GM06990 (cell line): ENCODE measurements at regions not wholly inside any gene's neighbourhood (a gene's known extent, or its start where the extent isn't known, plus 50 kb on each side); places are given as distances from the start of the nearest gene placed in this dataset.

Experiments
- DNase-seq: peaks from one replicate; pipeline ENCODE4 v3.0.0-alpha.2; 2011; ENCODE audit not compliant: insufficient read length; ENCODE audit errors: extremely low read depth
- H3K27me3 ChIP-seq: replicated peaks from 2 replicates; pipeline ENCODE4 v1.6.0; 2011; ENCODE audit warnings: low read length; ENCODE audit not compliant: control insufficient read depth, insufficient read depth
- H3K36me3 ChIP-seq: 2 replicates; pipeline ENCODE4 v1.5.1; 2011; ENCODE audit warnings: low read length; ENCODE audit not compliant: control insufficient read depth, insufficient read depth
- H3K4me3 ChIP-seq: replicated peaks from 2 replicates; pipeline ENCODE4 v1.5.1; 2011; ENCODE audit warnings: low read depth, mild to moderate bottlenecking, control low read depth, low read length
- TF ChIP-seq, protein P1 (sequence below): IDR thresholded peaks from 2 replicates; pipeline ENCODE4 v1.5.1; 2011; ENCODE audit warnings: low read length, control low read depth, mild to moderate bottlenecking, inconsistent platforms; ENCODE audit not compliant: insufficient read depth, poor library complexity, severe bottlenecking

DNA sequence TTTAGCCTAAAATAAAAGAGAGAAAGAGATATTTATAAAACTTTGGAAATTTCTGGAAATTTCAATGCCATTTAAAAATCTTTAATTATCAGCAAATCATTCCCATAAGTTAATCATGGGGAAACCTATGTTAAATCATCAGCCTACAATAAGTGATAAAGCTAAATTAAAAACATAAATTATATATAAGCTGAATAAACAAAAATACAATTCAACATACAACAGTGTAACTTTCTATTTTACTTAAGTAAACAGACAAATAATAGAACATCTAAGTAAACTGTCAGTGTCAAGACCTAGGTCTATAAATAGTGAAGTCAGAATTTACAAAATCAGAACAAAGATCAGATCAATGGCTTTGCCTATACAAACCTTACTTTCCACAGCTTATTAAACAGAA is 57.5 kb downstream of the EPRS1 start:
- H3K4me3 ChIP-seq = no peak overlapping the region
- H3K27me3 ChIP-seq = no peaks in the 10 kb centered on the region
- TF ChIP-seq, protein P1, sequence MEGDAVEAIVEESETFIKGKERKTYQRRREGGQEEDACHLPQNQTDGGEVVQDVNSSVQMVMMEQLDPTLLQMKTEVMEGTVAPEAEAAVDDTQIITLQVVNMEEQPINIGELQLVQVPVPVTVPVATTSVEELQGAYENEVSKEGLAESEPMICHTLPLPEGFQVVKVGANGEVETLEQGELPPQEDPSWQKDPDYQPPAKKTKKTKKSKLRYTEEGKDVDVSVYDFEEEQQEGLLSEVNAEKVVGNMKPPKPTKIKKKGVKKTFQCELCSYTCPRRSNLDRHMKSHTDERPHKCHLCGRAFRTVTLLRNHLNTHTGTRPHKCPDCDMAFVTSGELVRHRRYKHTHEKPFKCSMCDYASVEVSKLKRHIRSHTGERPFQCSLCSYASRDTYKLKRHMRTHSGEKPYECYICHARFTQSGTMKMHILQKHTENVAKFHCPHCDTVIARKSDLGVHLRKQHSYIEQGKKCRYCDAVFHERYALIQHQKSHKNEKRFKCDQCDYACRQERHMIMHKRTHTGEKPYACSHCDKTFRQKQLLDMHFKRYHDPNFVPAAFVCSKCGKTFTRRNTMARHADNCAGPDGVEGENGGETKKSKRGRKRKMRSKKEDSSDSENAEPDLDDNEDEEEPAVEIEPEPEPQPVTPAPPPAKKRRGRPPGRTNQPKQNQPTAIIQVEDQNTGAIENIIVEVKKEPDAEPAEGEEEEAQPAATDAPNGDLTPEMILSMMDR = no peak
- H3K36me3 ChIP-seq = peaks cover 3% of the 10 kb centered on the region; the same call in 1 of the 2 replicates
- DNase-seq = no peak

DNA sequence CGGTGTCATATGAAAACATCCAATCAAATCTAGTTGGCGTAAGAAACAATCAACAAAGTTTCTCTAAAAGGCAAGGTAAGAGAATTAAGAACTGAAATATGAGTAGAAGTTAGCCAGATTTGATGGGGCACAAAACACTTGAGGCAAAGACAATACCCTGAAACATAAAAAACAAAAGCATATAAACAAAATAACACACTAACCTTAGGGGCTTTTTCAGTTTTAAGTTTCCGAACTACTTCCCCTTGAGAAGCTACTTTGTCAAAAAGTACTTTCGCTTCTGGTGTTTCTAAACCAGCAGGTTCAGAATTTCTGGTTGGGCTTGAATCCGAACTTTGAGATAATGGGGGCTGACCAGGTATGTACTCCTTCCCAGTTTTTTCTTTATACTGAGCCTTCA is 57.9 kb downstream of the EPRS1 start:
- H3K36me3 ChIP-seq = peaks cover 3% of the 10 kb centered on the region; the same call in 1 of the 2 replicates
- TF ChIP-seq, protein P1 = no peak

DNA sequence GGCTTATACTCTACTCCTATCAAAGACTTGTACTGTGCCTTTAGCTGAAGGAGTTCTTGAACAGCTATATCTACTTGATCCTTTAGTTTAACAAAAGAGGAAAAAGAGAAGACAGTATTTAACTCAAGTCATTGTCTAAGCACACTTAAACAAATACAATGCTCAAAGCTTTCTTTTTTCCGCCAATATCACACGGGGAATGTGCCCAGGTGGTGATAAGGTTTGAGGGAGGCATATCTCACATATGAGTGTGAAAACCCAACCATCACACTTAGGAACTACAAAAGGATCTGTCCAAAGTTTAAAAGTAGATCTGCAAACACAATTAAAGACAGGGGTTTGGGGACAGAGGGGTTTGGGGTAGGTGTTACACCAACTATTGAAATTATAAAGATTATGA is 59.0 kb upstream of the SLC30A10 start:
- H3K27me3 ChIP-seq = no peaks in the 10 kb centered on the region
- H3K4me3 ChIP-seq = no peak overlapping the region
- no peak for DNase-seq
- TF ChIP-seq, protein P1 = no peak
- peaks cover 3% of the 10 kb centered on the region; the same call in 1 of the 2 replicates for H3K36me3 ChIP-seq

More for the DNA sequence above, 57.9 kb downstream of the EPRS1 start:
- Histone ChIP-seq H3K27me3 (no peaks in the 10 kb centered on the region), H3K4me3 (peak overlapping the region; percentile 31)
- DNase-seq = peak; percentile 46

DNA sequence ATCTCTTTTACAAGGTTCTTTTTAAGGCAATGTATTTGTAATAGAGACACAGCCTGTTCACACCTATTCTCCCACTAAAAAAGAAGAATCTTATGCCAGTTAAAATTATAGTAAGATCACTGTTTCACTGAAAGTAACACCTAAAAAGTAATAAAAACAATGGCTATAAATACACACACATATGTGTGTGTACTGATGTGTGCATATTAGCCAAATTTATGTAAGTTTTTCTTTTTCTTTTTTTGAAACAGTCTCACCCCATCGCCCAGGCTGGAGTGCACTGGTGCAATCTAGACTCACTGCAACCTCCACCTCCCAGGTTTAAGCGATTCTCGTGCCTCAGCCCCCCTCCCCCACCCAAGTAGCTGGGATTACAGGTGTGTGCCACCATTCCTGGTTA is 56.8 kb upstream of the SLC30A10 start:
- TF ChIP-seq, protein P1 = no peak
- DNase-seq = peak; percentile 29
- Histone ChIP-seq H3K27me3 (no peaks in the 10 kb centered on the region), H3K36me3 (peaks cover 3% of the 10 kb centered on the region), H3K4me3 (no peak overlapping the region)
